DND-41 (cell line): ENCODE measurements at regions not wholly inside any gene's neighbourhood (a gene's known extent, or its start where the extent isn't known, plus 50 kb on each side); places are given as distances from the start of the nearest gene placed in this dataset.

ENCODE experiments used
- CTCF ChIP-seq: IDR thresholded peaks from 2 replicates; pipeline ENCODE4 v1.5.1; 2012; ENCODE audit warnings: borderline replicate concordance, low read length, moderate library complexity, mild to moderate bottlenecking; ENCODE audit not compliant: poor library complexity, severe bottlenecking; ENCODE audit errors: extremely low read depth
- EZH2 ChIP-seq: IDR thresholded peaks from 3 replicates; pipeline ENCODE4 v1.6.1; 2012; ENCODE audit warnings: borderline replicate concordance, low read depth, mild to moderate bottlenecking, moderate library complexity, low read length, inconsistent platforms; ENCODE audit not compliant: severe bottlenecking

- TF ChIP-seq CTCF (no peak), EZH2 (no peak)
Measured at GRCh38 chr9:100686420-100686819, 108.5 kb downstream of the CAVIN4 start.
